Caco-2 (cell line): ENCODE measurements at regions not wholly inside any gene's neighbourhood (a gene's known extent, or its start where the extent isn't known, plus 50 kb on each side); places are given as distances from the start of the nearest gene placed in this dataset.

Source experiments
- BruUV-seq: library from RNA; stranded (reverse); fragments of 400-500 nt; replicated peaks from 2 replicates; lab custom pipeline; 2021; lab: Mats Ljungman, UMichigan
- CTCF ChIA-PET: fragments of 300-600 bp; sonication (Branson Sonifier 250); formaldehyde crosslinking; loops from one replicate; lab custom pipeline; 2022; ENCODE audit warnings: antibody characterized with exemption; lab: Charles Lee
- POLR2A ChIA-PET: fragments of 300-600 bp; sonication (Branson Sonifier 250); formaldehyde crosslinking; loops from one replicate; lab custom pipeline; 2022; ENCODE audit warnings: antibody characterized with exemption; lab: Charles Lee
- DNase-seq, 2 experiments: peaks; one replicate each; pipeline versions ENCODE4 v3.0.0 to v3.0.0-alpha.2; 2020 to 2022
- H3K27me3 ChIP-seq: replicated peaks from 2 replicates; pipeline ENCODE4 v1.6.0; 2011; ENCODE audit warnings: low read length; ENCODE audit not compliant: control insufficient read depth, insufficient read depth
- H3K36me3 ChIP-seq: 2 replicates; pipeline ENCODE4 v1.5.1; 2011; ENCODE audit warnings: low read length; ENCODE audit not compliant: control insufficient read depth, insufficient read depth
- H3K4me1 ChIP-seq: fragments of 250-450 bp; sonication (Bioruptor Pico); 2 replicates; pipeline ENCODE4 v1.5.1; 2020; ENCODE audit warnings: mild to moderate bottlenecking
- H3K4me3 ChIP-seq: 2 replicates; pipeline ENCODE4 v1.5.1; 2011; ENCODE audit warnings: low read depth, mild to moderate bottlenecking, control low read depth, low read length
- H3K9me3 ChIP-seq: fragments of 250-450 bp; sonication (Bioruptor Pico); 2 replicates; pipeline ENCODE4 v1.5.1; 2020; ENCODE audit warnings: mild to moderate bottlenecking, moderate library complexity
- H3K27ac Mint-ChIP-seq: one replicate; pipeline ENCODE4 v1.8.0; 2022; ENCODE audit warnings: mixed read lengths; ENCODE audit not compliant: unreplicated experiment
- H3K27me3 Mint-ChIP-seq: one replicate; pipeline ENCODE4 v1.8.0; 2022; ENCODE audit warnings: mixed read lengths; ENCODE audit not compliant: insufficient read depth, unreplicated experiment
- H3K36me3 Mint-ChIP-seq: one replicate; pipeline ENCODE4 v1.8.0; 2022; ENCODE audit warnings: mild to moderate bottlenecking, mixed read lengths; ENCODE audit not compliant: insufficient read depth, unreplicated experiment
- H3K4me1 Mint-ChIP-seq: one replicate; pipeline ENCODE4 v1.8.0; 2022; ENCODE audit warnings: low read depth, mixed read lengths; ENCODE audit not compliant: unreplicated experiment
- H3K4me3 Mint-ChIP-seq: one replicate; pipeline ENCODE4 v1.8.0; 2022; ENCODE audit warnings: mild to moderate bottlenecking, moderate library complexity, mixed read lengths; ENCODE audit not compliant: unreplicated experiment
- H3K9me3 Mint-ChIP-seq: one replicate; pipeline ENCODE4 v1.8.0; 2022; ENCODE audit warnings: mixed read lengths; ENCODE audit not compliant: unreplicated experiment
- CTCF ChIP-seq, 2 experiments: fragments of 200-600 bp in 1 of 2; IDR thresholded peaks; 1 replicate in 1 of 2; 2 replicates in 1 of 2; pipeline versions ENCODE4 v1.5.1 to v1.8.0; 2011 to 2022; ENCODE audit warnings: antibody characterized with exemption in 1 of 2, control low read depth in 1 of 2, inconsistent platforms in 1 of 2, low read depth in 1 of 2, low read length in 1 of 2, mild to moderate bottlenecking in 1 of 2, moderate library complexity in 1 of 2; ENCODE audit not compliant: insufficient read depth in 1 of 2, severe bottlenecking in 1 of 2, unreplicated experiment in 1 of 2
- intact Hi-C: fragments of 100-400 bp; cut with micrococcal nuclease; formaldehyde crosslinking; loops from one replicate; pipeline ENCODE4 v1.10.0; 2022; ENCODE audit not compliant: unreplicated experiment

- intact Hi-C loops, result no loop called here
- no peak for TF ChIP-seq CTCF (IDR thresholded peaks at IDR 0.05; ENCODE audit: insufficient read depth in 1 of 2, low read depth in 1 of 2, low read length in 1 of 2, severe bottlenecking in 1 of 2, unreplicated experiment in 1 of 2)
- no peaks in the 10 kb centered on the region for H3K36me3 ChIP-seq
- H3K4me1 ChIP-seq, result no peaks in the 10 kb centered on the region
- no TSS peak for BruUV-seq
- H3K4me3 ChIP-seq, result no peak overlapping the region
- Mint-ChIP-seq H3K36me3 (no peaks in the 10 kb centered on the region), H3K4me1 (no peaks in the 10 kb centered on the region), H3K9me3 (no peaks in the 10 kb centered on the region), H3K4me3 (no peak overlapping the region), H3K27me3 (peaks cover 3% of the 10 kb centered on the region), H3K27ac (no peak overlapping the region)
- POLR2A ChIA-PET, result no interaction called here
- H3K9me3 ChIP-seq, result no peaks in the 10 kb centered on the region
- CTCF ChIA-PET, result no interaction called here
- DNase-seq, result no peak
- no peaks in the 10 kb centered on the region for H3K27me3 ChIP-seq
These were observed 109.5 kb upstream of the FNDC3A start for GRCh38 chr13:48866249-48866648.

GRCh38 chr13:48873081-48873480 is 102.6 kb upstream of the FNDC3A start:
- Mint-ChIP-seq H3K4me3 (no peak overlapping the region), H3K27me3 (peaks cover 8% of the 10 kb centered on the region), H3K4me1 (peaks cover 23% of the 10 kb centered on the region), H3K27ac (no peak overlapping the region), H3K36me3 (no peaks in the 10 kb centered on the region), H3K9me3 (no peaks in the 10 kb centered on the region)
- POLR2A ChIA-PET, result no interaction called here
- peaks cover 25% of the 10 kb centered on the region for H3K4me1 ChIP-seq
- H3K4me3 ChIP-seq, result no peak overlapping the region
- no peaks in the 10 kb centered on the region for H3K36me3 ChIP-seq
- no peak for TF ChIP-seq CTCF (IDR thresholded peaks at IDR 0.05; ENCODE audit: insufficient read depth in 1 of 2, low read depth in 1 of 2, low read length in 1 of 2, severe bottlenecking in 1 of 2, unreplicated experiment in 1 of 2)
- no TSS peak for BruUV-seq
- H3K27me3 ChIP-seq, result no peaks in the 10 kb centered on the region
- CTCF ChIA-PET, result no interaction called here
- intact Hi-C loops, result no loop called here
- DNase-seq, result no peak
- no peaks in the 10 kb centered on the region for H3K9me3 ChIP-seq

- intact Hi-C loops, result no loop called here
- DNase-seq, result no peak
- H3K36me3 Mint-ChIP-seq, result no peaks in the 10 kb centered on the region
- peaks cover 8% of the 10 kb centered on the region for H3K27me3 Mint-ChIP-seq
- POLR2A ChIA-PET, result no interaction called here
- H3K4me3 ChIP-seq, result no peak overlapping the region
- no peaks in the 10 kb centered on the region for H3K36me3 ChIP-seq
- H3K4me1 Mint-ChIP-seq, result peaks cover 23% of the 10 kb centered on the region
- peaks cover 25% of the 10 kb centered on the region for H3K4me1 ChIP-seq
- H3K9me3 Mint-ChIP-seq, result no peaks in the 10 kb centered on the region
- no peaks in the 10 kb centered on the region for H3K9me3 ChIP-seq
- no peak overlapping the region for H3K27ac Mint-ChIP-seq
- no peaks in the 10 kb centered on the region for H3K27me3 ChIP-seq
- BruUV-seq, result no TSS peak
- CTCF ChIA-PET, result no interaction called here
- TF ChIP-seq CTCF (IDR thresholded peaks at IDR 0.05; ENCODE audit: insufficient read depth in 1 of 2, low read depth in 1 of 2, low read length in 1 of 2, severe bottlenecking in 1 of 2, unreplicated experiment in 1 of 2), result no peak
- no peak overlapping the region for H3K4me3 Mint-ChIP-seq
These were observed 102.1 kb upstream of the FNDC3A start for GRCh38 chr13:48873587-48873986.
